Gastrocnemius medialis (tissue), 4 donors: ENCODE measurements at regions not wholly inside any gene's neighbourhood (a gene's known extent, or its start where the extent isn't known, plus 50 kb on each side); places are given as distances from the start of the nearest gene placed in this dataset.

Source experiments
- CTCF ChIP-seq, 5 experiments: fragments of 450-650 bp in 3 of 5; fragments of 200-600 bp in 2 of 5; sonication (generic) in 2 of 5; IDR thresholded peaks in 4 of 5; conservative IDR thresholded peaks in 1 of 5; 1 replicate in 4 of 5; 2 replicates in 1 of 5; pipeline ENCODE4 v1.5.1; 2016 to 2019; ENCODE audit warnings: antibody characterized with exemption in 5 of 5, mild to moderate bottlenecking in 3 of 5, moderate library complexity in 3 of 5
- POLR2A ChIP-seq, 2 donors: fragments of 450-650 bp; IDR thresholded peaks; one replicate each; pipeline ENCODE4 v1.6.1; 2017; ENCODE audit warnings: antibody characterized with exemption in 2 of 2, mild to moderate bottlenecking in 2 of 2, moderate library complexity in 2 of 2

GRCh38 chr6:12478921-12479320 is 188.8 kb downstream of the EDN1 start:
- no peak for TF ChIP-seq CTCF (IDR thresholded peaks at IDR 0.05 in 4 of 5, conservative IDR thresholded peaks at IDR 0.05 in 1 of 5)
- TF ChIP-seq POLR2A (IDR thresholded peaks at IDR 0.05), result no peak
